Renal cortical epithelial cell (primary cell): ENCODE measurements at regions not wholly inside any gene's neighbourhood (a gene's known extent, or its start where the extent isn't known, plus 50 kb on each side); places are given as distances from the start of the nearest gene placed in this dataset.

Experiments used
- DNase-seq: peaks from one replicate; pipeline ENCODE4 v3.0.0-alpha.2; 2011; ENCODE audit warnings: low read depth

DNA sequence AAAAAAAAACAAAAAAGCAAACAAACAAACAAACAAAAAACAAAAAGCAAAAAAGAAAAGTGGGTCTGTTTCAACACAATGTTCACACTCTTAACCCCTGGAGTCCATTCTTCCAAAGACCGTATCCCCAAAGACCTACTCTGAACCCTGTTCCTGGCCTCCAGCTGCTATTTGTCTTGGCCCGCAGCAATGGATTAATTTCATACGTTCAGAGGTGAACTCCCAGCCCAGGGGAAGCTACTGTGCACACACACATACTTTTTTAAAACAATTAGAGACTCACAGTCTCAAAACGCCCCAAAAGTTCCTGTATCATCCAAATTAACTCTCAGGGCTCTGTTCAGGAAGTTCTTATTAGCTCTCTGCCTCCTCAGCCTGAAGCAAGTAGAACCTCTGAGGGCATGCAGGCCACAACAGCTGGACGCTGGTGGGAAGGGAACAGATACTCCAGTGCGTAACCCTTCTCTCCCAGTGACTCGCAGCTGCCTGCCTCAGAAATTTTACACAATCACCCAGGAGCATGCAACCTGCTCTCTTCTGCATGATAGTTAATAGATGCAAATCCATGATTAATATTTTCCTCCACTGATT lies 395.4 kb downstream of the RRAGC start:
- DNase-seq = no peak

DNA sequence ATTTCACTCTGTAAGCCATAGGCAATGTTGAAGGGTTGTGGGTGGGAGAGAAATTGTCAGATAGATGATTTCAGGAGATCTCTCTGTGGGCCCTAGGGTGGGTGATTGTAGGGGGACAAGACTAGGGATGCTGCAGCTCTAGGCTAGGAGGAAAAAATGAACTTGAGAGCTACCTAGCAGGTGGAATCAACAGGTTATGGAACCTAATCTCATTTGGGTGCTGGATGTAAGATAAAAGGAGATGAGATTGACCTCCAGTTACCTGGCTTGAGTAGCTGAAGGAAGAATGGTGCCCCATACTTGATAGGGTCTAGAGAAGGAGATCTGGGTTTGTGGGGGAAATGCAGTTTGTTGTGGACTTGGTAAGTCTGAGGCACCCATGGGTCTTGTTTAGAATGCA lies 396.5 kb downstream of the RRAGC start:
- DNase-seq = no peak

DNA sequence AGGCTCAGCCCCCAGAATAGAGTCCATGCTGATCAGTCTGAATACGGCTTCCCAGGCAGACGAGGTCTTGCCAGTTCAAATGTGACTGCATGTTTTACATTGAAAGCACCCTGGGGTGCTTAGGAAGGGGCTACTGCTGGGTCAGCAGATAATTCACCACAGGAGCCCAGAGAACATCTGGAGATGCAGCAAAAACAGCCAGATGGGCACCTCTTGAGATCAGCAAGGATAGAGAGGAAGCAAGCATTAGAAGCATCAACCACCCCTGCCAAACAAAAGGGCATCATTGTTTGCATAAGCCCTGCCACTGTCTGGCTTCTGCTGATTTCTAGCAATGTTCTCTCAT lies 403.1 kb downstream of the RRAGC start:
- no peak for DNase-seq

DNA sequence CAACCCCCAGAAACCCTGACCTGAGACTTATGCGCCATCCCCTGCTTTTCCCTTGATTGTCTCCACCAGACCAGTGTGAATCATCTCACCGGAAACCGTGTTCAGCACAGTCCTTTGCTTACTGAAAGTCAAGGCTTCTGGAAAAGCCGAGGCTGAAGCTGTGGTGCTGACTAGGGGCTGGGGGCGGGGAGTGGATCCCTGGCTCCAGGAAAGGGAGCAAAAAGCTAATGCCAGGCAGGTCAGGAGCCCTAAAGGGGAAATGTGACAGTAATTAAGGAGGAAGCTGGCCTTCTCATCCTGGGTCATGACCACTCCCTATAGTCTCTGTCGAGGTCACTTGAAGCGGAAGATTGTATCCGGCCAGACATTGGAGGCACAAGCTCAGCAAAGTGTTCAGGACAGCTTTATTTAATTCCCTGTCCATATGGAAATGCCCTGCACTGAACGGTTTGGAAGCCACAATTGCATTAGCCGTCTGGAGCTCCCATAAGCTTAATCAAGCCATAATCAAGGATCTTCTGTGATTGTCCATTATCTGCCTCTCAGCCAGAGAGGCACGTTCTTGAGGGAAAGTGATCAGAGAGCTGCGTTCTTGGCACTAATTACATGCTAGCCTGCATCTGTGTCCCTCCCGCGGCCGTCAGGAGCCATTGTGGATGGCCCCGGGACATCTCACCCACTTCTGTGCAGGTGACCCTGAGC lies 403.6 kb downstream of the RRAGC start:
- DNase-seq = no peak

DNA sequence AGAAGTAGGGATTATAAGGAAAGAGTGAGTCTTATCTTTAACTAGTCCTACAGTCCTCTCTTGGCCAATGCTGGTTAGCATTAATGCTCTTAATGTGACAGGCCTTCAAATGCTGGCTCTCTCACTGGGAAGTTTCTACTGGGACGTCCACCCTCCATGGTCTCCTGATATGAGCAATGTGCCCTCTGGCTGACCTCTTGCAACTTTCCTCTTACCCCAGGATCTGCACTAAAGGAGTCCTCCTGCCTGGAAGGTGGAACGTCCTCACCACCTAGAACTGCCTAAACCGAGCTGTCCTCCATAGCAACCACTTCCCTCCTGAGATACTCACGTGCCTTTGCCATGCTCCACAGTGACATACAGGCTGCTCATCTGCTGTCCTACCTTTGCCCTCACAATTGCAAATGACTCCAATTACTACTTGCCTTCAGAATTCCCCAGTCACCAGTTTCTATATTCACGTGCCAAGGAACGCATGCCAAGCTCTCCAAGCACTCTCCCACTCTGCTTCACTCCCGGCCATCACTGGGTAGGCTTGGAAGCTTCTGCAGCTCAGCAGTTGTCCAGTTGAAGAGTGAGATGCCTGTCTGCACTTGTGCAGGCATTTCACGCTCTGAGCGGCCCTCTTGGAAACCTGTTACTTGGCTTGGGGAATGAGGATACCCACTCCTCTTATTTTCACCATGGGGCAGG lies 404.7 kb downstream of the RRAGC start:
- no peak for DNase-seq

DNA sequence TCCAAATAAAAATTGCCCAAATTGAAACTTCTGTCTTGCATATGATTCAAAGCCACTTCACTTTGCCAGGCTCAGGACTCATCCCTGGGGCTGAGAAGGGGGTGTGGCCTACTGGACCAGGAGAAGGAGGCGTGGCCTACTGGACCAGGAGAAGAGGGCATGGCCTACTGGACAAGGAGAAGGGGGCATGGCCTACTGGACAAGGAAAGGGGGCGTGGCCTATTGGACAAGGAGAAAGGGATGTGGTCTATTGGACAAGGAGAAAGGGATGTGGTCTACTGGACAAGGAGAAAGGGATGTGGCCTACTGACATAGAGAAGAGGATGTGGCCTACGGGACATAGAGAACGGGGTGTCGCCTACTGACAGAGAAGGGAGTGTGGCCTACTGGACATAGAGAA lies 405.3 kb downstream of the RRAGC start:
- DNase-seq = no peak

DNA sequence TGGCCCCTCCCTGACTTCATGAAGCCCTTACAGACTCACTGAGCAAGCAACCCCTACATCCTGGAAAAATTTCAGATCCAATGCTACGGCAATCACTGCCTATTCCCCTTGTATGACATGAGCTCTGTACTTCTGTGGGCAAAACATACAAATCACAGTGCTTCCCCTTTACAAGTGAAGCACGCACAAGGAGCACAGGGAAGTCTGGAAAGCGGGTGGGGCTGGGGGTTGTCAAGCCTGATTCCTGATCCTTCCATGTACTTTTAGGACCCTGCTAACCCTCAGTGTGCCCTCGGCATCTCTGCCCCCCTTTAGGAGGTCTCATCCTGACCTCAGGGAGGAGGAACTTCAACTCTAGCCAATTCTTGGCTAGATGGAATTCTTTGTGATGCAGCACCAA lies 405.7 kb upstream of the POU3F1 start:
- DNase-seq = no peak

DNA sequence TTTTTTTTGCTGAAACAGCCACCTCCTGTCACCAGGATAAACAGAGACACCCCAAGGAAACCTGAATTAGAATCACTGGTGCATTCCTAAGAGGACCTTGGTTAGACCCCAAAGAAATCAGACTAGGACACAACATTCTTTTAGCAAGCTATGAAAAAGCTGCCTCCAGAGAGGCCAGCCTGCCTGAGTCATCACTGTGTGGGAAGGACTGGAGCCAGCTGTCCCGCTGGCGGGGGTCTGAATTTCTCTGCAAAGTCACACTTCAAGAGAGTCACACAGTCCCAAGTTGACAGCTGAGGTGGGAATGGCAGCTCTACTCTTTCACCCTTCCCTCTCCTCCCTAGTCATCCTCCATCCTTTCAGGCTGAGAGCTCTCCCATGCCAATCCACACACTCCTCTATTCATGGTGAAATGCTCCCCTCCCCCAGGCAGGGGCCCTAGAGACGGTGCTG lies 405.0 kb upstream of the POU3F1 start:
- no peak for DNase-seq

DNA sequence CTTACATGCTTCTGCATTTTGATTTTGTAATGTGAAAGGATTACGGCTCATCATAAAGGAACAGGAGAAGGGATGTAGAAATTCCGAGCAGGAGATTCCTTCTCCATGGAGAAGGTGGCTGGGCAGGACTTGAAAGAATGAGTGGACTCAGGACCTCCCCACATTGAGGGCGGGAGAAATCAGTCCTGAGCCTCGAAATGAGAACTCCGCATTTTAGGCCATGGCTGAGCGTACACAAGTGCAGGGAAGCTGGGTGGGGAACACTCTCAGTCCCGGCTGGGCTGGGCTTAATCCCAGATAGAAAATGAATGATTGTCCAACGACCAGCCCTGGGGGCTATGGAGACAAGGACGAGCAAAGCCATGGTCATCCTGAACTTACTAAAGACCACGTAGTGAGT lies 402.3 kb upstream of the POU3F1 start:
- no peak for DNase-seq

DNA sequence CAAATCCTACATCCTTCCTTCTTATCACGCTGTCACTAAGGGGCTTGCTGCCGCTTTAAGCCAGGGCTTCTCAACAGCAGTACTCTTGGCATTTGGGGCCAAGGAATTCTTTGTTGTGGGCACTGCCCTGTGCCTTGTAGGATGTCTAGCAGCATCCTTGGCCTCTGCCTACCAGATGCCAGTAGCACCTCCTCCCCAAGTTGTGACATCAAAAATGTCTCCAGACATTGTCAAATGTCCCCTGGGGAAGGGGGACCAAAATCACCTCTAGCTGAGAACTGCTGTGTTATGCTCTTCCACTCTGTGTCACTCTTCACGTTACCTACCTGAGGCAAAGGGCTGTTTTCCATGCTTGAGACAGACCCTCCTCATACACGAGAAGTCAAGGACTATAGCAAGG lies 400.3 kb upstream of the POU3F1 start:
- no peak for DNase-seq

DNA sequence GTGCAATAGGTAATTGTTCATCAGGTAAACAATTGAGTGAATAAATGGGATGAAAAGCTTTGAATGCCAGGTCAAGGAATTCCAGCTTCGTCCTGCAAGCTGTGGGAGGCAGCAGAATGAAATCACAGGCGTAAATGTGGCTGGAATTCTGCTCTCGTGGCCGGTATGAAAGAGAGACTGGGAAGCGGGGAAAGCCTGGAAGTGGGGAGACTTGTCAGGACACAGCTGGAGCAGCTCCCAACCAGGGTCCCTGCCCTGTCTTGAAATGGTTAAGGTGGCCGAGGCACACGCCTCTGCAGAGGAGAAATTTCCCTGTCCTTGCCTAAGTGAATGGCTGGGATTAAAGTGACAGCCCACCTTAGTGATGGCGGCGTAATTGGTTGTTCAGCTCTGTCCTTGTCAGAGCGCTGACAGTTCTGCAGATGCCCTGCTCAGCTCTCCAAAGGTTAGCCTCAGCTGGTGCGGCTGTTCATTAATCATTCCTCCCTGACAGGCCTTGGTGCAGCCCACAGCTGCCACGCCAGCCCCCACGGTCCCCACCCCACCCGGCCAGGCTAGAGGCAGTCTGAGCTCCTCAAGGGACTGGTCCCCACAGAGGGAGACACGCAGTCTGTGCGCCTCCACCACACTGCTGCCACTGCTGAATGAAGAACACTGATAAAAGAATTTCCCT lies 398.3 kb upstream of the POU3F1 start:
- DNase-seq = no peak

DNA sequence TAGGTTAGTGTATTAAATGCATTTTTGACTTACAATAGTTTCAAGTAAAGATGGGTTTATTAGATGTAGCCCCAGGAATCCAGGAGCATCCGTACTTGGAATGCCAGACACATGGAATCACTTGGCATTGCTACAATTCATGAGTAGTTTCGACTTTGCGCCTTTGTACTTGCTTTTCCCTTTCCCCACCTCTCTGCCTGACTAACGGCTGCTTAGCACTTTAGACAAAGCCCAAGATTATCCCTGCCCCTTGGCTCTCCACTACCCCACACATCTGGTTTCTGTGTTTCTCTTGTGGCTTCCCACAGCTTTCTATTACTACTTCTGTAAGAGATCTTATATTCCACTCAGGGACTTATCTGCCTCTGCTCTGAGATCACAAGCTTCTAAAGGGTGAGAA lies 397.7 kb upstream of the POU3F1 start:
- DNase-seq = no peak

DNA sequence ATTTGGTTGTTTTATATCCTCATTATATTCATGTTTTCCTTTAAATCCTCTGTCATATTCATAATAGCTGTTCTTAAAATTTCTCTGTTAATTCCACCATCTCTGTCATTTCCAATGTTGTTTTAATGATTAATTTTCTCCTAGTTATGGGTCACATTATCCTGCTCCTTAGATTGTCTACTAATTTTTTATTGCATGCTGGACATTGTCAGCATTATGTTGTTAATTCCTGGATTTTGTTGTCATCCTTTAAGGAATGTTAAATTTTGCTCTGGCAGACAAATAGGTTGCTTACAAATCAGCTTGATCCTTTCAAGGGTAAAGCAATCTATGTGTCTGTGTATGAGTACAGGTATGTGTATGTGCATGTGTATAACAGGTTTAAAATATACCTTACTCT lies 393.8 kb upstream of the POU3F1 start:
- DNase-seq = no peak

DNA sequence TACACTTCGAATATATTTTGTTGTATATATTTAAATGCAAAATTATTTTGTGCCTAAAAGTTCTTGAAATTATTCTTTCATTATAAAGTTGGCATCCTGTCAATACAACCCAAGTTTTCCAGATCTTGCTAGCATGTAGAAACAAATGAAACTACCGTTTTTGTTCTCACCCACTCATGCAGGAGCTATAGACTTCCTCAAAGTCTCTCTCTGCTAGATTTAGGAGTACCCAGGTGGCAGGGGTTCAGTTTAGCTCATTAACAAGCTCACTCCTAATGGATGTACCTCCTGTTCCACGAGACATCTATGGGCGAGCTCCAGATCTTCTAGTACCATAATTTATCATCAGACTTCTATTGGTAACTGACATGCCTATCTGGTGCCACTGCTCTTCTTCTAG lies 390.2 kb upstream of the POU3F1 start:
- DNase-seq = no peak

DNA sequence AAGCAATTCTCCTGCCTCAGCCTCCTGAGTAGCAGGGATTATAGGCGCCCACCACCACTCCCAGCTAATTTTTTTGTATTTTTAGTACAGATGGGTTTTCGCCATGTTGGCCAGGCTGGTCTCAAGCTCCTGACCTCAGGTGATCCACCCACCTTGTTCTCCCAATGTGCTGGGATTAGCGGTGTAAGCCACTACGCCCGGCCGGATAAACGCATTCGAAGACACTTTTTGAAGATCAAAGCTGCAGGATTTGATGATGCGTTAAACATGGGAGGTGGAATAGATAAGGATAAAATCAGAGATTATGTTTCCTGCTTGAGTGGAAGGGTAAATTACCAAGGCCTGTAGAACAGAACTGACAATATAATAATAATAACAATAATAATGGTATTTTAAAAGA lies 389.4 kb upstream of the POU3F1 start:
- no peak for DNase-seq

DNA sequence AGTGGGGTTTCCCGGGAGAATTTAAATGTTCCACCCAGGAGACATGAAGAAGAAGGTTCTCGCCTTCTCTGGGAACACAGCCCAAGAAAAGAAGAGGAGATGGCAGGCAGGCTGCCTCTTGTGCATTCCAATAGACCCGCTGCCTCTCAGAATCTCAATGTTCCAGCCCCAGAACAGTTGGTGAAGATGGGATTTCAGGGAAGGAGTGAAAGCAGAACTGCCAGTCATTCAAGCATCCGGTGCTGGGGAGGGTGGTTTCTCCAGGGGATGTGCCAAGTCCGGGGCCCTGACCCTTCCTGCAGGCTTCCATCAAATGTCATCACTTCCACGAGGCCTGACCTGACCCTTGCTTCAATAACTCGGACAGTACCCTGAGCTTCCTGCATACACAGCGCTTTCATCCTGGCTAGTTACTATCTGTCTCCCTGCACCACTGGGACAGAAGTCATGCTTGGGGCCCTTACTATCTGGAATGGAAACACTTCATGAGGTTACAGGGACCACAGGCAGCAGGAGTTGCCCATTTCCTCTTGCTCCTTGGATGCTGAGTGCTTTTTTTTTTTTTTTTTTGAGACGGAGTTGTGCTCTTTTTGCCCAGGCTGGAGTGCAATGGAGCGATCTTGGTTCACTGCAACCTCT lies 386.6 kb upstream of the POU3F1 start:
- DNase-seq = no peak

DNA sequence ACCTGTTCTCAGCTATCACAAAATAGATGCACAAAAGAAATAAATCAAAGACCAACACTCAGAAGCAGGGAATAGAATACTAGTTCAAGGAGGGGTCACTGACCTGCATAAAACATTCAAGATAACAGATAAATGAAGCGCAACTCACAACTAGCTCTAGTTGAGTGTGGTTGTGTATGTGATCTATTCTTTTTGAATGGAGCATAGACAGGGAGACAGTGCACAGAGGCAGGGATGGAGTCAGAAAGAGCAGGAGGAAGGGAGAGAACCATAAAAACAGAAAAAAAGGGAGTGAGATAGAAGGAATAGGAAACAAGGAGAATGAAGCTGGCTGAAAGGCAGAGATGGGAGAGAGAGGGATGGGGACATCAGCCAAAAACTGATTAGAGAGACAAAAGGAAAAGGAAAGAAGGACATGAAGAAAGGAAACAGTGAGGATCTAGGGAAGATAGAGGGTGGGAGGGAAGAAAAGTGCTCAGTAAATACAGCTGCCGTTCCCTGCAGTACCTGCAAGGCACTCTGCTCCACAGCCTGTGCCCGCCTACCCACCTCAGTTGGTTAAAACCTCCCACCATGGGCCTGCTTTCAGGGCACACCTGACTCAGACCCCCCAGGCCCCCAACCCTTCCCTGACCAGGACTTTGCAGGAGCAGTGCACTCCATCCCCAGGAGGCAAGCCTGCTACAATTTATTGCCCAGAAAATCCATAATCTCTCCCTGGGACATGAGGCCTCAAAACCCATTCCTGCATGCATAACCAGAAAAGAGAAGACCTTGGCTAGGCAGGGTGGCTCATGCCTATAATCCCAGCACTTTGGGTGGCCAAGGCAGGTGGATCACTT lies 385.2 kb upstream of the POU3F1 start:
- DNase-seq = no peak

DNA sequence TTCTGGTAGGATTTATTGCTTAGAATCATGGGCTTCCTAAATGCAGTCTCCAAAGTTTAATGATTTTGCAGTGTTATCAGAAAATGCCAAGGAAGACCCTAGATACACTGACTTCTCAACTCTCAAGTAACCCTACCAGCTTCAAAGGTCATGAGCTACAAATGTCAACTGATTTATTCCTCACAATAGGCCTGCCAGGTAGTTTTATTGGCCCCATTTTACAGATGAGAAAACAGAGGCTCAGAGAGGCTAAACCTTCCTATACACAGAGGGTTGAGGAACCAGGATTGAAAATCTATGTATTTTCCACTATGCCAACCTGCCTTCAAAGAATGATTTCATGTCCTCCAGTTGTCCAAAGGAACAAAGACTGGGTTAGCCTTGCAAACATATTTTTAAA lies 384.4 kb upstream of the POU3F1 start:
- no peak for DNase-seq

DNA sequence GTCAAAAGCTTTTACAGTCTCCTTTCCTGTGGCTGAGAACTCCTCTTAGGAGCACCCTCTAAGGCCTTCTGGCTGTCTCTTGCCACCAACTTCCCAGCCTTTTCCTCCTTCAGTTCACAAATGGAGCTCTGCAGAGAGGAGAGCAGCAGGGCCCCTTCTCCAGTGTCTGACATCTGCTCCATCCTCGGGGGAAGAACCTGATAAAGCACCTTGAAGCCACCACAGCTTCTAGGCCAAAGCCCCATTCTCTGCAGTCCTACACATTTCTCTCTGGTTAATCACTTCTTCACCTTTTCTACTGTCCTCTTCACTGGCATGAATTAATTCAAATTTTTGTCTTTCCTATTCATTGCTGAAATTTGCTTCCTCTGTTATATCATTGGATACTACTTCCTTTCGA lies 378.1 kb upstream of the POU3F1 start:
- no peak for DNase-seq

DNA sequence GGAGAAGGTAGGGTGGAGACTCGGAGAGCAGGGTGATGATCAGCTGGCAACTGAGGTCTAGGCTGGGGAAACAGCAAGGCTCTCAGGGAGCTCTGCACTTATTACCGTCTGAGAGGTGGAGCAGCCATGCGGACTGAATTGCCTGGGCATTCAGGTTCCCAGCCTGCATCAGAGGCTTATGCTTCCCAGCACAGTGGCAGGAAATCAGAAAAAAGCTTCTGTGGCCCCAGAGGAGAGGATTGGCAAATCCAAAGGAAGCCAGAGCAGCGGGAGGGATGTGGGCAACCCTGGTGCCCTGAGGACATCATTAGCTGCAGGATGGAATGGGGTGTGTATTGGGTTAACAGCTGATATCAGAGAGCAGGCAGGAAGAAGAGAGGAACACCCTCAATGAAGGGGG lies 374.1 kb upstream of the POU3F1 start:
- no peak for DNase-seq

DNA sequence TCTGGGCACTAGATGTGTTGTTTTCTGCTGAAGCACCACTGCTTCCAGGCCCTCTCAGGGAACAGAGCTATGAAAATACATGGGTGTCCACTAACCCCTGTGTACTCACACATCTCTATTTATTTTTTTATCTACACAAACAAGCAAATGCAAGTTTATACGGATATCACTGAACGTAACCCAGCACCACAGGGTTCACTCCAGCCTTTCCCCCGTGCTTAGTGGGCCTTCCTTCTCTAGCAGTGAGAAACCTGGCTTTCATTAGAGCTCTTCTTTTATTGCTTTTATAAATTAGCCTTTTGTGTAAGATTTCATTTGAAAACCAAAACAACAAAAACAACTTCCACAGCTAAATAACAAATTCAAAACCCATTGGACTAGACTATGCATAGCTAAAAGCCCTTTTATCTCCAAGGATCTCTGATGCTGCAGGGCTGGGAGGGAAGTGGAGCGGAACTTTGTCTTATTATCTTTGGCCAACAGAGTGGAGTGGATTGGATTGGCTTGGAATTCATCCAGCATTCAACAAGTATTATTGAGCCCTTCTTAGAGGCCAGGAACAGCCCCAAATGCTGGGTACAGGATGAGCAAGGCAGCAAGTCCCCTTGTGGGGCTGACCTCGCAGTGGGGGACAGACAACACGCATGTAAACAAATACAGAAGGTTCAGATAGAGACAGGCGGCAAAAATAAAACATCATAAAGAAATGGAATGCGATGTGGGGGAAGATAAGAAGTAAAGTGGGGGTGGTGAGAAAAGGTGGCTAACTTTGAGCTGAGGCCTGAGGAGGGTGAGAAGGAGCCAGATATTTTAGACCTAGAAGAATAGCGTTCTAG lies 371.8 kb upstream of the POU3F1 start:
- DNase-seq = no peak
